ENCODE measurements at regions not wholly inside any gene's neighbourhood (a gene's known extent, or its start where the extent isn't known, plus 50 kb on each side); places are given as distances from the start of the nearest gene placed in this dataset.
"Not testable (repeated sequence)": the region's sequence is repeated elsewhere in the genome, so short reads cannot be mapped to it uniquely, and the experiment has no call there.

GRCh38 chr11:116666673-116667249 lies 106.0 kb downstream of the BUD13 start:
- not testable (repeated sequence) for DNase-seq

GRCh38 chr11:116665523-116665922 lies 107.3 kb downstream of the BUD13 start:
- no peak for DNase-seq

DNA sequence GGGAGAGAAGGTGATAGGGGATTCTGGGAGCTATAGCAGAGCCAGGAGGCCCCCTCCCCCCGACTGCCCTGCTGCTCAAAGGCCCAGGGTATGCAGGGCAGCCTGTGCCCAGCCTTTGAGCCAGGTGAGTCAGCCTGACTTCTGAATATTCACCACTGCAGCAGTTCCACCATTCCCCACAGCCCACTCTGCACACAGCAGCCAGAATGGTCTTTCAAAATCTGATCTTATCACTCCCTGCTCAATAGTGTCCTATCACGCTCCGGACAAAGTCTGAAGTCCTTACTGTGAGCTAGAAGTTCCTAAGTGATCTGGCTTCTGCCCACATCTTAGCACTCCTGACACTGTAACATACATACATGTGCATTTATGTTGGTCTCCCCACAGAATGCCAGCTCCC lies 111.7 kb downstream of the BUD13 start:
- no peak for DNase-seq

GRCh38 chr11:116660011-116660410 lies 112.8 kb downstream of the BUD13 start:
- no peak for DNase-seq

GRCh38 chr11:116658876-116659535 lies 113.8 kb downstream of the BUD13 start:
- no peak for DNase-seq

- DNase-seq, result no peak
Measured at GRCh38 chr11:116657842-116658825, 114.7 kb downstream of the BUD13 start.

- DNase-seq, result no peak
Measured at GRCh38 chr11:116656011-116656410, 116.8 kb downstream of the BUD13 start.

DNA sequence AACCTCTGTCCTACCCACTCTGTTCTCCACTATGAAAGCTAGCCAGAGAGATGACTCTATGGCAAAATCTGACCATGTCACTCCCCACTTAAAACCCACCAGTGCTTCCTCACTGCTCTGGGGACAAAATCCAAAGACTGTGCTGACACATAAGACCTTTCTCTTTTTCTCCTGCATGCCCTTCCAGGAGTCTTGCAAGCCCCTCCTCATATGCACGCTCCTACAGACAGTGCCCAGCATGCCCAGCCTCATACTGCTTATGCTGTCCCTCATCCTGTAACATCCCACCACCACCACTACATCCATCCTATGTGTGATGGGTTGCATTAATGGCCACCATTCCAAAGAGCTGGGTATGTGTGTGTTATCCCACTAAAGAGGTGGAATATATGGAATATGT lies 118.3 kb downstream of the BUD13 start:
- no peak for DNase-seq

DNA sequence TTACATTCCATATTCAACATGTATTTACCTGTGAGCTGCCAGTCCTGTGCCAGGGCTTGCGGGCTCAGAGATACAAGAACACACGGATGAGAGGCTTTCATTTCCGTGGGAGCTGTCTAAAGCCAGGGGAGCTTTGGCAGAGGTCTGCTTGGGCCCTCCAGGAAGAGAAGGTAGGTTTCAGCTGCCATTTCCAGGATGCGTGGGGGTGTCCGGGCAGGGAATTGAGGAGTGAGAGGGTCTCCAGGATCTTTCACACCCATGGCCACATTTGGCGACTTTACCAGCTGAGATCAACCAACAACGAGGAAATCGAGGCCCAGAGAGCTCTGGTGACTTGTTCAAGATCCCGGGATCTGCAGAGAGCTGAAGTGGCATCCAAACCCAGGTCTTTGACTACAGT lies 119.6 kb downstream of the BUD13 start:
- no peak for DNase-seq

DNA sequence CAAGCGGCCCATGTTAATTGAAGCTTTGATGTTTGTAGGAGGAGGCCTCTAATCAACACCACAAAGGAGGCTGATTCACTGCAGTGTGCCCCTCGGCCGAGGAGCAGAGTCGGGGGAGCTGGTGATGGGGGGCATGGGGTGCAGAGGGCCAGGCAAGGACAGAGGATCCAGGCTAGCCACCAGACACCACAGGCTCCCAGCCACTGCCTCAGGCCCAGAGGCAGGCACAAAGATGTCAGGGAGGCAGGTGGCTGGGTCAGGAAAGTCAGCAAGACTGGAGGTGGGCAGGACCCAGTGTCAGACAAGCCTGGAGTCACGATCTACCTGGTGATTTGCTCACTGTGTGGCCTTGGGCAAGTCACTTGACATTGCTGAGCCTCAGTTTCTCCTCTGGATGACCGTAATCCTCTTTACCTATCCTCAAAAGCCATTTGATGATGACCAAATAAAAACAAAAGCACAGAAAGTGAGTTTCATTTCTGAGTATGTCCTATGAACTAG lies 121.0 kb downstream of the BUD13 start:
- no peak for DNase-seq

DNA sequence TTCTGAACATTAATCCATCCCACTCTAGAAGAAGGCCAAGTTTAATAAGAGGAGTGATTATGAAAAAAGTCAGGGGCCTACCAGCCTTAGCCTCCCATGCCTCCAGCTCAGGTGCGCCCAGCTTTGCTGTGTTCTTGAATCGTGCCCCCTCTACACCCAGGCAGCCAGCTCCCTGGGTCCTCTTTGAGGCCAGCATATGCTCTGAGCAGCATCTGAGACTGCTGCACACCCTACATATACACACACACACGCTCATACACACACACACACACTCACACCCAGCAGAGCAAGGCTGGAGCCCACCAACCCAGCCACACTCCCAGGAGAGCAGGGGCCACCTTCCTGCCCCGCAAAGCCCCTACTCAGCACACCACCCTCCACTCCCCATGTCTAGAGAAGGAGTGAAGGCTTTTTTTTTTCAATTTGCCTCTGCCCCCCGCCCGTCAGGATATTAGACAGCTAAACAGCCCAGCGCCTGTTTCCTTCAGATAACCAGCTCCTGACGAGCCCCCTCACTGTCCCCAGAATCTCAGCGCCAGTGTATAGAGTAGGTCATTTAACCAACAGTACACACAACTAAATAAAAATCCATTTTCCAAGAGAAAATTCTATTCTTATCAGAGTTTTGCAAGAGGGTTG lies 121.6 kb downstream of the BUD13 start:
- DNase-seq, result no peak

DNA sequence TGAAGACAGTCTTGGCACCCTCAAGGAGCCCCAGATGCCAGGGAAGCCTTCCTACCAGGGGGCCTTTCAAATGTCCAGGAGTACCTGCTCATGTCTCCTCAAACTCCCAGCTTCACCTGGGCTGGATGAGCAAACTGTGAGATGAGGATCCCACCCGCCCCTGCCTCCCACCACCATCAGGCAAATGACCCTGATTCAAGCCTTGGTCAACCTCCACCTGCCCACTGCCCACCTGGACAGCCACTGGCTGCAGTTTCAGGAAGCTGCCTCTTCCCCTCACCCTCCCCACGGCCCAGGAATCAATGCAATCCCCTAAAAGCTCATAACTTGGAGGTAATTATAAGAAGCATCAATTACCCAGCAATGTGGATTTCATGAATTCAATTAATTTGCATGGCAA lies 122.7 kb downstream of the BUD13 start:
- DNase-seq, result no peak

DNA sequence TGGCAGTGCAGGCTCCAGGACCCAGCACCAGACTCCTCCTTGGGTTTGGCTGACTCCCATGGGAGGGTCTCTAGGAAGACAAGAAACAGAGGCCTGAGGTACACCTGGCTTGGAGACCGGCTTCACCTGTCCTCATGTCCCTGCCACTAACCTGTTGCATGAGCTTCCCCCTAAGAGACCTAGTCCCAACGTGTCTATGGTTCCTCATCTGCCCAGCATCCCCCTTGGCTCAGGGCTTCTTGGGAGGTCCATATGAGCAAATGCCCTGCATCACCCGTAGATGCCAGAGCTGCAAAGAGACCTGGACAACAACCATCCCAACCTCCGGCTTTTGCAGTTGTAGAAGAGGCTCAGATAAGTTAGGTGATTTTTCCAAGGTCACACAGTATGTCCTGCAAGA lies 123.5 kb downstream of the BUD13 start:
- DNase-seq, result no peak

- DNase-seq, result no peak
Measured at GRCh38 chr11:116648247-116649174, 124.3 kb downstream of the BUD13 start.

GRCh38 chr11:116647305-116648080 lies 125.3 kb downstream of the BUD13 start:
- DNase-seq, result no peak

GRCh38 chr11:116646191-116646590 lies 126.6 kb downstream of the BUD13 start:
- no peak for DNase-seq

GRCh38 chr11:116644941-116645305 lies 127.9 kb downstream of the BUD13 start:
- DNase-seq, result no peak

DNA sequence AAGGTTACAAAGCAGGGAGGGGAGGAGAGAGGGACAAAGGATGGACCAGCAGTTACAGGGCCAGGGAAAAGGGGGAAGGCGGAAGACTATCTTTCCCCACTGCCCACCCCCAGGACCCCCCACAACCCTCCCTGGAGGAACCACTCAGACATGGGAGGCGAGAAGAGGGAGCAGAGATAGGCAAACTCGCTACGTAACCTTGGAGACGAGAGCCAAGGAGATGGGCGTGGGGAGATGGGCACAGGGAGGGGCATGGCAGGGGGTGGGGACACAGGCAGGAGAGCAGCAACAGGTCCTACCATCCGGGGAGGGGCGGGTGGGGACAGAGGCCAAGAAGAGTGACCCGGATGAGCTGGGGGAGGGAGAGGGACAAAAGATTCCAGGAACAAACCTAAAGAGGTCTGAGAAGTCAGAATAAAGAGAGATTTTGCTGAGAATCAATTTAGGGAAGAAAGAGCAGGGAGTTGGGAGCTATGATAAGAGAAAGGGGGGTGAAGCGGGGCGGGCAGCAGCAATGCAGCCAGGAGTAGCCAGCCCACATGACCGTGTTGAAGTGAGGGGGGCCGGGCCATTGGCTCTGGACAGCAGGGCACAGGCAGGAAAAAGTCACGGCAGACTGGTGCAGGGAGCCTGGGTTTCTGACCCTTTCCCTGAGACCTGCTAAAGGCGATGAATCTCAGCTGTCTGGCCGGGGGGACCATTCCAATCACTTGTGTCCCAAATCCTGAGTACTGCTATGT lies 128.4 kb downstream of the BUD13 start:
- DNase-seq, result no peak

DNA sequence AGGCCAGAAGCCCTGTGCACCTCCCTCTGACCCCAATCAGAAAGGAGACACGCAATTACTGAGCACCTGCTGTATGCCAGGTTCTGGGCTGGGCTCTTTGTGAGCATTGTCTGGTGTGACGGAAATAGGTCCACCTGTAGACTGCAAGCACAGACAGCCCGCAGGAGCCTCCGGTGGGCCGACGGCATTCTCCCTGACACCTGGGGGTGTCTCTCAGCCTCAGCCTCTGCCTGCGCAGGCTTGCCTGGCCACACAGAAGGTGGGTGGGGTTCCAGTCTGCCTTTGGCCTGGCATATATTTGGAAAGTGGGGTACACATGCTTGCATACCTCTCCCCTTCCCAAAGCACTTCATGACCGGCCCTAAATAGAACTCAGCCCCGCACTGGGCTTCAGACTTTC lies 129.3 kb downstream of the BUD13 start:
- DNase-seq, result no peak

DNA sequence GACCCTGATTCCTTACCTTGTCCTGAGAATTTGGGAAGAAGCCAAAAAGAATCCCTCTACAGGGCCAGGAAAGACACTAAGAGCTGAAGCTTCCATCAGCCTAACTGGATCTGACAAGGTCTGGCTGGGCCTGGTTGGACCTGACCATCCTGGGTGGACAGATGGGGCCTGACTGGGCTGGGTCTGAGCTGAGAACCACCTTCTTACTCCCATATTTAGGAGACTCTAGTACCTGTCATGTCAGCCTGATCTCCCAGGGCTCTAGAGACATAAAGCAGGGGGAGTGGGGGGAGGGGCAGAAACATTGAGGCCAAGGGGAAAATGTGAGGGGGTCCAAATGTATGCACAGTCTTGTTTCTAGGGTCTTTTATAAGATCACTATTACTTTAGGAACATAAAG lies 129.9 kb downstream of the BUD13 start:
- DNase-seq, result no peak

DNA sequence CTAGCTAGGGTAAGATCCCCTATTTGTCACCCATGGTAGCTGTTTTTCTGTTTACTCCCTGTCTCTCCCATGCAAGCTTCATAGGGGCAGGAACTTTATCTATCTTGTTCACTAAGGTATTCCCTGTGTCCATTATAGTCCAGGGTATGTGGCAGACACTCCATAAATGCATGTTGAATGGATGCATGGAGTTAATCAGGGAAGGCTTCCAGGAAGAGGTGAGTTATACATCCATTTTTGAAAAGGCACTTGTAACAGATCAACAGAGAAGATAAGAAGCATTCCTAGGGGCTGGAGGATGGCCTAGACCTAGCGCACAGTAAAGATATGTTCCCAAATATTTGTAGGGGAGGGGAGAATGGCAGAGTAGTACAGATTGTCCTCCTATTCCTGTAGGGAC lies 130.3 kb downstream of the BUD13 start:
- DNase-seq, result no peak
